ENCODE measurements at regions not wholly inside any gene's neighbourhood (a gene's known extent, or its start where the extent isn't known, plus 50 kb on each side); places are given as distances from the start of the nearest gene placed in this dataset.

- H3K27me3 ChIP-seq (ENCODE audit: control insufficient read depth in 3 of 3, insufficient read depth in 3 of 3, low read length in 3 of 3), result peaks cover 0 to 4% (median 0%) of the 10 kb centered on the region in 3 donors
- no peak for FAIRE-seq
- peaks cover 0 to 4% of the 10 kb centered on the region in 2 donors for H3K9me3 ChIP-seq (ENCODE audit: control insufficient read depth in 2 of 2, insufficient read depth in 1 of 2, low read depth in 1 of 2, low read length in 1 of 2)
- 55 to 72% (median 64%) methylated on average over 7 of the region's 7 CpGs for WGBS, 3 donors
- H3K36me3 ChIP-seq (ENCODE audit: control insufficient read depth in 3 of 3, insufficient read depth in 2 of 3, low read depth in 1 of 3, low read length in 3 of 3), result no peaks in the 10 kb centered on the region
- H3K4me3 ChIP-seq (ENCODE audit: low read depth in 1 of 3, low read length in 3 of 3), result no peak overlapping the region
- no peaks in the 10 kb centered on the region for H3K4me1 ChIP-seq (ENCODE audit: control insufficient read depth in 3 of 3, insufficient read depth in 2 of 3, low read depth in 1 of 3, low read length in 2 of 3)
- DNase-seq, result no peak
- H3K27ac ChIP-seq (ENCODE audit: low read depth in 1 of 3, low read length in 2 of 3), result no peak overlapping the region
Observed at GRCh38 chr1:50346621-50347020, 76.6 kb downstream of the DMRTA2 start.

GRCh38 chr1:50343323-50343722 is 79.9 kb downstream of the DMRTA2 start:
- H3K27ac ChIP-seq (ENCODE audit: low read depth in 1 of 3, low read length in 2 of 3), result no peak overlapping the region
- peaks cover 0 to 4% of the 10 kb centered on the region in 2 donors for H3K9me3 ChIP-seq (ENCODE audit: control insufficient read depth in 2 of 2, insufficient read depth in 1 of 2, low read depth in 1 of 2, low read length in 1 of 2)
- H3K36me3 ChIP-seq (ENCODE audit: control insufficient read depth in 3 of 3, insufficient read depth in 2 of 3, low read depth in 1 of 3, low read length in 3 of 3), result no peaks in the 10 kb centered on the region
- FAIRE-seq (no peak), DNase-seq (no peak)
- no peaks in the 10 kb centered on the region for H3K4me1 ChIP-seq (ENCODE audit: control insufficient read depth in 3 of 3, insufficient read depth in 2 of 3, low read depth in 1 of 3, low read length in 2 of 3)
- WGBS, 3 donors, result 55 to 68% (median 59%) methylated on average over 5 of the region's 5 CpGs
- no peak overlapping the region for H3K4me3 ChIP-seq (ENCODE audit: low read depth in 1 of 3, low read length in 3 of 3)
- peaks cover 0 to 6% (median 0%) of the 10 kb centered on the region in 3 donors for H3K27me3 ChIP-seq (ENCODE audit: control insufficient read depth in 3 of 3, insufficient read depth in 3 of 3, low read length in 3 of 3)

GRCh38 chr1:50342525-50342924 is 80.7 kb downstream of the DMRTA2 start:
- DNase-seq (no peak), FAIRE-seq (no peak)
- Histone ChIP-seq H3K4me3 (ENCODE audit: low read depth in 1 of 3, low read length in 3 of 3) (no peak overlapping the region), H3K4me1 (ENCODE audit: control insufficient read depth in 3 of 3, insufficient read depth in 2 of 3, low read depth in 1 of 3, low read length in 2 of 3) (no peaks in the 10 kb centered on the region), H3K27ac (ENCODE audit: low read depth in 1 of 3, low read length in 2 of 3) (no peak overlapping the region), H3K36me3 (ENCODE audit: control insufficient read depth in 3 of 3, insufficient read depth in 2 of 3, low read depth in 1 of 3, low read length in 3 of 3) (no peaks in the 10 kb centered on the region), H3K9me3 (ENCODE audit: control insufficient read depth in 2 of 2, insufficient read depth in 1 of 2, low read depth in 1 of 2, low read length in 1 of 2) (peaks cover 0 to 4% of the 10 kb centered on the region in 2 donors), H3K27me3 (ENCODE audit: control insufficient read depth in 3 of 3, insufficient read depth in 3 of 3, low read length in 3 of 3) (peaks cover 0 to 6% (median 0%) of the 10 kb centered on the region in 3 donors)

GRCh38 chr1:50335036-50335435 is 88.2 kb downstream of the DMRTA2 start:
- Histone ChIP-seq H3K4me1 (ENCODE audit: control insufficient read depth in 3 of 3, insufficient read depth in 2 of 3, low read depth in 1 of 3, low read length in 2 of 3) (peaks cover 0 to 8% (median 0%) of the 10 kb centered on the region in 3 donors), H3K27me3 (ENCODE audit: control insufficient read depth in 3 of 3, insufficient read depth in 3 of 3, low read length in 3 of 3) (peaks cover 0 to 29% (median 0%) of the 10 kb centered on the region in 3 donors), H3K27ac (ENCODE audit: low read depth in 1 of 3, low read length in 2 of 3) (no peak overlapping the region), H3K9me3 (ENCODE audit: control insufficient read depth in 2 of 2, insufficient read depth in 1 of 2, low read depth in 1 of 2, low read length in 1 of 2) (no peaks in the 10 kb centered on the region), H3K4me3 (ENCODE audit: low read depth in 1 of 3, low read length in 3 of 3) (no peak overlapping the region), H3K36me3 (ENCODE audit: control insufficient read depth in 3 of 3, insufficient read depth in 2 of 3, low read depth in 1 of 3, low read length in 3 of 3) (no peaks in the 10 kb centered on the region)
- FAIRE-seq (no peak), DNase-seq (no peak)
- 58 to 79% (median 65%) methylated on average over 5 of the region's 5 CpGs for WGBS, 3 donors

- peak; percentile 61 to 70 for DNase-seq
- FAIRE-seq, result no peak
- peak overlapping the region in 1 of 3 donors; percentile 43 for H3K27ac ChIP-seq (ENCODE audit: low read depth in 1 of 3, low read length in 2 of 3)
- H3K36me3 ChIP-seq (ENCODE audit: control insufficient read depth in 3 of 3, insufficient read depth in 2 of 3, low read depth in 1 of 3, low read length in 3 of 3), result no peaks in the 10 kb centered on the region
- WGBS, 3 donors, result 4 to 9% (median 5%) methylated on average over 20 to 37 of the region's 37 CpGs
- peak overlapping the region in 2 of 3 donors; percentile 38 to 57 for H3K4me3 ChIP-seq (ENCODE audit: low read depth in 1 of 3, low read length in 3 of 3)
- peaks cover 0 to 8% (median 3%) of the 10 kb centered on the region in 3 donors for H3K4me1 ChIP-seq (ENCODE audit: control insufficient read depth in 3 of 3, insufficient read depth in 2 of 3, low read depth in 1 of 3, low read length in 2 of 3)
- peaks cover 0 to 29% (median 2%) of the 10 kb centered on the region in 3 donors for H3K27me3 ChIP-seq (ENCODE audit: control insufficient read depth in 3 of 3, insufficient read depth in 3 of 3, low read length in 3 of 3)
- no peaks in the 10 kb centered on the region for H3K9me3 ChIP-seq (ENCODE audit: control insufficient read depth in 2 of 2, insufficient read depth in 1 of 2, low read depth in 1 of 2, low read length in 1 of 2)
Observed at GRCh38 chr1:50333595-50333974, 89.7 kb downstream of the DMRTA2 start.

- no peaks in the 10 kb centered on the region for H3K9me3 ChIP-seq (ENCODE audit: control insufficient read depth in 2 of 2, insufficient read depth in 1 of 2, low read depth in 1 of 2, low read length in 1 of 2)
- H3K4me3 ChIP-seq (ENCODE audit: low read depth in 1 of 3, low read length in 3 of 3), result peak overlapping the region; percentile 21 to 57 (median 38)
- no peak for FAIRE-seq
- H3K27me3 ChIP-seq (ENCODE audit: control insufficient read depth in 3 of 3, insufficient read depth in 3 of 3, low read length in 3 of 3), result peaks cover 0 to 29% (median 2%) of the 10 kb centered on the region in 3 donors
- WGBS, 3 donors, result 1 to 3% (median 1%) methylated on average over 46 to 56 of the region's 56 CpGs
- peaks cover 0 to 8% (median 3%) of the 10 kb centered on the region in 3 donors for H3K4me1 ChIP-seq (ENCODE audit: control insufficient read depth in 3 of 3, insufficient read depth in 2 of 3, low read depth in 1 of 3, low read length in 2 of 3)
- DNase-seq, result peak; percentile 78
- peak overlapping the region in 1 of 3 donors; percentile 43 for H3K27ac ChIP-seq (ENCODE audit: low read depth in 1 of 3, low read length in 2 of 3)
- H3K36me3 ChIP-seq (ENCODE audit: control insufficient read depth in 3 of 3, insufficient read depth in 2 of 3, low read depth in 1 of 3, low read length in 3 of 3), result no peaks in the 10 kb centered on the region
Observed at GRCh38 chr1:50332941-50333594, 90.2 kb downstream of the DMRTA2 start.

GRCh38 chr1:50329332-50329932 is 93.8 kb downstream of the DMRTA2 start:
- Histone ChIP-seq H3K4me3 (ENCODE audit: low read depth in 1 of 3, low read length in 3 of 3) (no peak overlapping the region), H3K36me3 (ENCODE audit: control insufficient read depth in 3 of 3, insufficient read depth in 2 of 3, low read depth in 1 of 3, low read length in 3 of 3) (no peaks in the 10 kb centered on the region), H3K27me3 (ENCODE audit: control insufficient read depth in 3 of 3, insufficient read depth in 3 of 3, low read length in 3 of 3) (peaks cover 0 to 25% (median 2%) of the 10 kb centered on the region in 3 donors), H3K4me1 (ENCODE audit: control insufficient read depth in 3 of 3, insufficient read depth in 2 of 3, low read depth in 1 of 3, low read length in 2 of 3) (peaks cover 0 to 8% (median 3%) of the 10 kb centered on the region in 3 donors), H3K27ac (ENCODE audit: low read depth in 1 of 3, low read length in 2 of 3) (no peak overlapping the region), H3K9me3 (ENCODE audit: control insufficient read depth in 2 of 2, insufficient read depth in 1 of 2, low read depth in 1 of 2, low read length in 1 of 2) (no peaks in the 10 kb centered on the region)
- no peak for FAIRE-seq
- 18 to 56% (median 33%) methylated on average over 4 of the region's 4 CpGs for WGBS, 3 donors
- peak; percentile 64 to 95 for DNase-seq

- DNase-seq, result no peak
- no peak overlapping the region for H3K4me3 ChIP-seq (ENCODE audit: low read depth in 1 of 3, low read length in 3 of 3)
- peaks cover 0 to 16% (median 2%) of the 10 kb centered on the region in 3 donors for H3K27me3 ChIP-seq (ENCODE audit: control insufficient read depth in 3 of 3, insufficient read depth in 3 of 3, low read length in 3 of 3)
- no peak for FAIRE-seq
- H3K36me3 ChIP-seq (ENCODE audit: control insufficient read depth in 3 of 3, insufficient read depth in 2 of 3, low read depth in 1 of 3, low read length in 3 of 3), result no peaks in the 10 kb centered on the region
- H3K9me3 ChIP-seq (ENCODE audit: control insufficient read depth in 2 of 2, insufficient read depth in 1 of 2, low read depth in 1 of 2, low read length in 1 of 2), result no peaks in the 10 kb centered on the region
- H3K27ac ChIP-seq (ENCODE audit: low read depth in 1 of 3, low read length in 2 of 3), result no peak overlapping the region
- H3K4me1 ChIP-seq (ENCODE audit: control insufficient read depth in 3 of 3, insufficient read depth in 2 of 3, low read depth in 1 of 3, low read length in 2 of 3), result peaks cover 0 to 5% (median 3%) of the 10 kb centered on the region in 3 donors
- WGBS, 3 donors, result 35 to 46% (median 35%) methylated on average over 4 of the region's 4 CpGs
Observed at GRCh38 chr1:50328552-50328951, 94.7 kb downstream of the DMRTA2 start.
